BJ (cell line): ENCODE measurements at regions not wholly inside any gene's neighbourhood (a gene's known extent, or its start where the extent isn't known, plus 50 kb on each side); places are given as distances from the start of the nearest gene placed in this dataset.

Experiments
- CTCF ChIA-PET: fragments of 350-600 bp; formaldehyde crosslinking; extraction: SDS; loops from one replicate; lab custom pipeline; 2021; ENCODE audit warnings: antibody characterized with exemption, inconsistent platforms; lab: Yijun Ruan, JAX
- POLR2A ChIA-PET: fragments of 300-600 bp; sonication (Branson Sonifier 250); formaldehyde crosslinking; extraction: SDS; loops from one replicate; lab custom pipeline; 2021; ENCODE audit warnings: antibody characterized with exemption; lab: Charles Lee
- DNase-seq: peaks from one replicate; pipeline ENCODE4 v3.0.0-alpha.2; 2011; ENCODE audit warnings: low read depth
- H3K27me3 ChIP-seq: 2 replicates; pipeline ENCODE4 v1.6.0; 2011; ENCODE audit warnings: low read length; ENCODE audit not compliant: control insufficient read depth, insufficient read depth
- H3K36me3 ChIP-seq: 2 replicates; pipeline ENCODE4 v1.5.1; 2011; ENCODE audit warnings: low read length; ENCODE audit not compliant: control insufficient read depth, insufficient read depth
- H3K4me3 ChIP-seq: 2 replicates; pipeline ENCODE4 v1.5.1; 2011; ENCODE audit warnings: low read depth, mild to moderate bottlenecking, control low read depth, low read length
- CTCF ChIP-seq: IDR thresholded peaks from 2 replicates; pipeline ENCODE4 v1.5.1; 2011; ENCODE audit warnings: low read depth, mild to moderate bottlenecking, control low read depth, inconsistent platforms, low read length, moderate library complexity; ENCODE audit not compliant: insufficient read depth

GRCh38 chr9:86535406-86535915, 181.3 kb upstream of the TUT7 start:
- no peak for TF ChIP-seq CTCF
- no peaks in the 10 kb centered on the region for H3K27me3 ChIP-seq
- no peak overlapping the region for H3K4me3 ChIP-seq
- DNase-seq, result no peak
- no peaks in the 10 kb centered on the region for H3K36me3 ChIP-seq
- POLR2A ChIA-PET, result no interaction called here
- CTCF ChIA-PET, result no interaction called here

- H3K4me3 ChIP-seq, result no peak overlapping the region
- DNase-seq, result peak; percentile 80
- no peak for TF ChIP-seq CTCF
- CTCF ChIA-PET, result no interaction called here
- H3K36me3 ChIP-seq, result no peaks in the 10 kb centered on the region
- H3K27me3 ChIP-seq, result no peaks in the 10 kb centered on the region
- POLR2A ChIA-PET, result no interaction called here
Measured at GRCh38 chr9:86534572-86535258, 180.5 kb upstream of the TUT7 start.

- H3K4me3 ChIP-seq, result no peak overlapping the region
- CTCF ChIA-PET, result no interaction called here
- POLR2A ChIA-PET, result no interaction called here
- TF ChIP-seq CTCF, result no peak
- DNase-seq, result no peak
- no peaks in the 10 kb centered on the region for H3K27me3 ChIP-seq
- H3K36me3 ChIP-seq, result no peaks in the 10 kb centered on the region
Measured at GRCh38 chr9:86531971-86532640, 177.9 kb upstream of the TUT7 start.

- Histone ChIP-seq H3K36me3 (no peaks in the 10 kb centered on the region), H3K4me3 (no peak overlapping the region), H3K27me3 (no peaks in the 10 kb centered on the region)
- DNase-seq, result no peak
- ChIA-PET POLR2A (interaction anchor here (0.5 kb wide), 1 partner anchor 742 kb away, joined by 3 read pairs; no protein-coding TSS in a partner anchor), CTCF (interaction anchor here (1.7 kb wide), 1 partner anchor 12 kb away, joined by 3 read pairs; no protein-coding TSS in a partner anchor)
- TF ChIP-seq CTCF, result no peak
Measured at GRCh38 chr9:86531273-86531970, 177.2 kb upstream of the TUT7 start.
